ENCODE measurements at regions not wholly inside any gene's neighbourhood (a gene's known extent, or its start where the extent isn't known, plus 50 kb on each side); places are given as distances from the start of the nearest gene placed in this dataset.
"Not testable (repeated sequence)": the region's sequence is repeated elsewhere in the genome, so short reads cannot be mapped to it uniquely, and the experiment has no call there.

DNA sequence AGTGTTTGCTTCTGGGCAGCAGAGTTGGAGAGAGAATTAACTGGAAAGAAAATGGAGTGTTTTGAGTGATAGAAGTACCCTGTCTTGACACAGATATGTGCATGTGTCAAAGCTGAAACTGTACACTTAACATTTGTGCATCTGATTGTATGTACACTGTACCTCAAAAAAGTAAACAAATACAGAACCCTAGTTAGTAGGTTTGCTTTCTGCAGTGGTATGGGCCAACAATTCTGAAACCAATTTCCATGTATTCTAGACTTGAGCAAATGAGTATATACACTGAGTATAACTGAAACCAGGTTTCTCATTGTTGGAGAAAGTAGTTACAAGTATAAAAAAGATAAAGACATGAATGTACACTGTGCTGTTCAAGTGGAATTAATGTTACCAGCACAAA, 52.4 kb downstream of the ELAPOR2 start:
- DNase-seq: no peak

DNA sequence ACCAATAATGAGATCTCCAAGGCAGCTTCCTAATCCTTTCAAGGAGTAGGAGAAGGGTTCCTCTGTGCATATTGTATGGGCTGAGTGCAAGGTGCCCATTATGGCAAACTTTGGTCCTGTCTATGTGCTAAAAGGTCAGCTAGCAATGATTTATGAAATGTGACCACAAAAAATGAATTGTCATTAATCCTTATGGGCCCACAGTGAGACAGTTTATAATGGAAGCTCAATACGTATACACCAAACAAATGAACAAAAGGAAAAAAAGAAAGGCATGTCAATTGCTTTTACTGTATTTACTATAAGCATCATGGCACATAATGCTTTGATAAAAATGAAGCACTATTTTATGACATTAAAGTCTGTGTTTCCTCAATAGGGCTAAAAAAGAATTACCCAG, 54.5 kb downstream of the ELAPOR2 start:
- no peak for DNase-seq

DNA sequence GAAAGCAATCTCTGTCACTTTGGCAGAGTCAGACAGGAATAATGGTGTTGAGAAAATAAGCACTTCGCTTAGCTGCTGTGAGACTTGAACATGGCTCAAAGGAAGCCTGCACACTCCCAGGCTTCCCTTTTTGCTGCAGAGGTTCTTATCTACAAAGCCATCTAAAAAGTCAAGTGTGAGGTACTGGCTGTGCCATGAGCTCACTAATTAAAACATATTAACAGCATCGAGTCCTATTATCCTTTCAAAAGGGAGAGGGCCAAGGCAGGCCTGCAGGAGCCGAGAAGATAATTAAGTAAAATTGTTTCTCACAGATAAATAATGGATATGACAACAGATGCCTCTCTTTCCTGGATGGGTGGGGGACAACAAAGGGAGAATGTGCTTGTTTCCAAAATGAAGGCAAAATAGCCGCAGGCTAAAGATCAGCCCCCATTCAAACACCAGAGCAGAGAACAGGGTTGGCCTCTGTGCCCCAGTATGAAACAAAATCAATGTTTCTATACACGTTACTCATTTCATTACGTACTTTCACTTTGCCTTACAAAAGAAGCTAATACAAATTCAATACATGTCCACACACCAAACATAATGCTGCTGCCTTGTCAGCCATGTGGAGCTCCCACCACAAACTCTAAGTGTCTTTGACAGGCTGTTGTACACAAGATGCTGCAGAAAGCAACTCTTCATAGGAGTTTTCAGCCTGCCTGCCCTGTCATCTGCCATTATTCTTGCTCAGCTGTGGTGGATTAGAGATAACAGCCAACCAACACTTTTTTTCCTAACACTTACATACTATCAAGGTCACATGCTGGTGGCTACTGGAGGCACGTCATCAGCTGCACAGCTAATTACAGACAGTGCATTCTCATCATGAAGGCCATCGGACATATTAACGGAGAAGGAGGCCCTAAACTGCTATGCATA, 55.3 kb downstream of the ELAPOR2 start:
- no peak for DNase-seq

DNA sequence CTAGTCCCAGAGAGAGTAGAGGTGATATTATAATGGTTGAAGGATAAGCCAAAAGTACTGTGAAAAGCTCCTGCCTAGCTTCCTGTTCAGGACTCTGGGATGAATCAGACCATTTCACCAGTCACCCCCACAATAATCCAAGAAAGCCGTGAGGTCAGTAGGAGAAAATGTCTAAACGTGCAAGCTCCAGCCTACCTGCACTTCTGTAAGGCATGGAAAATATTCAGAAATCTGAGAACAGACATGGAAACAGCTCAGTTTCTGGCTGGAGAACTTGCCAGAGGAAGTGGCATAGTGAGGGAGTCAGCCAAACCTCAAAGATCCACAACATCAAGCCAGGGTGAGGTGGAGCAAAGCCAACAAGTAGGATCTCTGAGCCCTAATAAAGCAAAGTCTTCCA, 58.2 kb downstream of the ELAPOR2 start:
- no peak for DNase-seq

DNA sequence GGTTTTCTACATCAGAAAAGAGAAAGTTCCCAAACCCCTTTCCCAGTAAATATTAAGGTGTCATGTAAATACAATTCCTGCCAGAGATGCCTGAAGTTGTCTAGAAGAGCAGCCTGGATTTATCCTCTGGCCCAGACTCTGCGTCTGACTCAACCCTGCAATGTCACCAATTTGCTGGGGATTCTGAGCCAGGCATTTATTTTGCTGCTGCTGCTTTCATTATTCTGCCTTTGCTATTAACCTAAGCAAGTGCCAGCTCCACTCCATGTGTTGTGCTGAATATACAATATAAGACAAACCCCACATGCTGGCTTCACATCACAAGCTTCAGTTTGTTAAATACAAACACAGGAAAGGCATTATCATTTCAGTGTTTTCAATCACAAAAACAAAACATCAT, 59.1 kb downstream of the ELAPOR2 start:
- DNase-seq: no peak

DNA sequence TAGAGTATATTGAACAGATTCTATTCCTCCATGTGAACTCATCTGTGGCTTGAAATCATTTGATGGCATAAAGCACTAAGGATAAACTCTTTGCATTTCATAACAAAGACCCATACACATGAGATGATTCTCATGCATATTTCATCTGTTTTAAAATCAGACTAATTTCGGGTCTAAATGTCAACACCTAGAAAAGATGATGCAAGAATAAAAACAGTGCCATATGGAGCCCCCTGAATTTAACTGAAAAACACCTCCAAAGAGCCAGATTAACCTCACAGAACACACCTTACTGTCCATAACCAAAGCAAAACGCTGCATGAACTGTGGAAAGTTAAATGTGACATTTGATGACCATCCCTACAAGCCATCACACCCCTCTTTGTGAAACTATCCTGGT, 59.7 kb downstream of the ELAPOR2 start:
- no peak for DNase-seq

DNA sequence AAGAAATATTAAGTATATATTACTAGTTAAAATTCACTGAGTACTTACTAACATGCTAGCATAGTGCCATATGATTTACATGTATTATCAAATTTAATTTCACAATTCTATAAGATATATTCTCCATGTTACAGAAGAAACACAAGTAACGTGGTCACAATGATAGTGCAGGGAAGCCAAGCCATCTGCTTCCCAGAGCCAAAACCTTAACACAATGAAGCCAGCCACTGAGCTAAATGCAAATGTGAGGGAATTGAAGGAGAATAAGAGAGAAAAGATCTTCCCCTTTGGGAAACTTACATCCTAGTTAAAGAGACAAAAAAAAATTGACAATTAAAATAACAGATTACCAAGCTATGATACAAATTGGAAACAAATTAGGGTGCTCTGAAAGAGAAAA, 63.6 kb downstream of the ELAPOR2 start:
- no peak for DNase-seq

DNA sequence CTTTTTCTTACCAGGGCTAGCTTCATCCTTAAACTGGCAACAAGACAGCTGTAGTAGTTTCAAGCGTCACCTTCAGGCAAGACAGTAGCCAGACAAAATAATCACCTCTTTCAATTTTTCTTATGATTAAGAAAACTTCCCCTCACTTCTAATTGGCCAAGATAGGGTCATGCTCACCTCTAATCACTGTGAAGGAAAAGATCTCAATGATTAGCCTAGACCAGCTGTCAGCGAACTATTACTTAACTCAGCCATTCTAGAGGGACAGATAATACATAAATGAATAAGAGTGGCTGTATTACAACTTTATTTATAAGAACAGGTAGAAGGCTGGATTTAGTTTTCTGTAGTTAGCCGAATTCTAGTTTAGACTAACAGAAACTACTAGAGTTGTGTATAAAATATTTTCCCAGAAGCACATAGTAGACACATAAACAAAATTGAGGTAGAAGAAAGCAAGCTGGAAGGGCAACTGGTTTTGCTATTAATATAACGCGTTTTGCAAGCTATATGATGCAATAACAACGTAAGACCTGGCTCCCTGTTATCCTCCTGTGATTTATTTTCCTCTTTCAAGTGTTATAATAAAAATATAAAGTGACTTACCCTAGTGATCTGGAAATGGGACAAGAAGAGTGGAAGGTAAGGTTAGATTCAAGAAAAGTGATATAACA, 64.3 kb downstream of the ELAPOR2 start:
- DNase-seq: no peak

DNA sequence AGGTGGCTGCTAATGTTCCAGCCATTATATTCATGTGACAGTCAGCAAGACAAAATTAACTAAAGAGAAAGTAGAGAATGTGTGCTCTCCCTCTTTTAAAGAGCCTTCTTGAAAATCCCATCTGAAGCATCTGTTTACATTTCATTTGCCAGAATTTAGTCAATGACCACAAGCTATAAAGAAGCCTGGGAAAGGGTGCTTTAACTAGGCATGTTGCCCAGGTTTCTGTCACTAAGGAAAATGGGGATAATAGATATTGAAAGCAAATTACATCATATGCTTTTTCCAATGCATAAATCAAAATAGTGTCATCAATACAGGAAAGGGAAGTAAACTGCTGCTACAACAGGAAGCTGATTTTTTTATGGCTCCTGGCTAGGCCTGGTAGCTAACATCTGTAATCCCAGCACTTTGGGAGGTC, 67.7 kb downstream of the ELAPOR2 start:
- DNase-seq: no peak

DNA sequence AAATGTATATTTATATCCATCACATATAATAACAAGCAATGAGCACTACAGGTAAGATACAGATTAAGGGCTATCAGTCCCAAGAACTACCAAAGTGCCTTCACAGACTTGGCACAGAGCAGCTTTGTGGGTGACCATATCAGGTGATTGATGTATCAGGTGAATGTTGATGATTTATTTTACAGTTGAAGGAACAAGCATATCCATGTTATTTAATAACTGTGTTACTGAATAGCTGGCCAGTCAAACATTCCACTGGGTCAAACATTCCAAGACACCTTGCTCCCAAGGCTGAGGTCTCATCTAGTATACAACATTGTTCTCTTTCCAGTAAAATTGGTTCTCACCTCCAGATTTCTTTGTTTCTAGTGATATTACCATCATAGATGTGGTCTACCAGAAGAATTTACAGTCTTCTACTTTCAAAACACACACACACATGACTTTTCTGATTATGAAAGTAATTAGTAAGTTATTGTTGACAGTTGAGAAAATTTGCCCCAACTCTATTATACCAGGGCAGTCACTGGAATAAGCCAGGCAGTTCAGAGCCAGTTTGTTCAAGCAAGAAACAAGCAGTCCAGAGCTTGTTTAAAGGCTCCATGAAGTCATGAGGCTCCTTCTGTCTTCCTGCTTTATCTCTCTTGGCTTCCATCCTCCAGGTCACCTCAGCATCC, 68.2 kb downstream of the ELAPOR2 start:
- no peak for DNase-seq

DNA sequence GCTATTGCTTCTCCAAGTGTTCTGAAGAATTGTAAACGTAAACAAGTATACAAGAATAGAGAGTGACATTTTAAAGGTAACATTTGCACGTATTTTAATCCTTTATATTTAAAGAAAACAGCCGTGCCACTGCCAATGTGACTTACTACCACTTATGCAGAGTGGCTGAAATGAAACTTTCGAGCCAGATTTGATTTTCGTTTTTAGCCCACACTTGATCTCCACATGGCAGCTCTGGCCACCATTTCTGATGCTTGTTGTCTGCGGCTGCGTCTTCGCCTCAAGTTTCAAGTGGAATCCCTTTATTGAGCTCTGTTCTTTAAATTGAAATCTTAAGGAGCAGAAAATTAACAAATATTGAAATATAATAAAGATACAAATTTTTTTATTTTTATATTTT, 70.0 kb downstream of the ELAPOR2 start:
- no peak for DNase-seq

DNA sequence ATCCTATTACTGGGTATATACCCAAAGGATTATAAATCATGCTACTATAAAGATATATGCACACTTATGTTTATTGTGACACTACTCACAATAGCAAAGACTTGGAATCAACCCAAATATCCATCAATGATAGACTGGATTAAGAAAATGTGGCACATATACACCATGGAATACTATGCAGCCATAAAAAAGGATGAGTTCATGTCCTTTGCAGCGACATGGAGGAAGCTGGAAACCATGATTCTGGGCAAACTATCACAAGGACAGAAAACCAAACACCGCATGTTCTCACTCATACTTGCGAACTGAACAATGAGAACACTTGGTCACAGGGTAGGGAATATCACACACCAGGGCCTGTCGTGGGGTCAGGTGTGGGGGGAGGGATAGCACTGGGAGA, 71.6 kb downstream of the ELAPOR2 start:
- not testable (repeated sequence) for DNase-seq

DNA sequence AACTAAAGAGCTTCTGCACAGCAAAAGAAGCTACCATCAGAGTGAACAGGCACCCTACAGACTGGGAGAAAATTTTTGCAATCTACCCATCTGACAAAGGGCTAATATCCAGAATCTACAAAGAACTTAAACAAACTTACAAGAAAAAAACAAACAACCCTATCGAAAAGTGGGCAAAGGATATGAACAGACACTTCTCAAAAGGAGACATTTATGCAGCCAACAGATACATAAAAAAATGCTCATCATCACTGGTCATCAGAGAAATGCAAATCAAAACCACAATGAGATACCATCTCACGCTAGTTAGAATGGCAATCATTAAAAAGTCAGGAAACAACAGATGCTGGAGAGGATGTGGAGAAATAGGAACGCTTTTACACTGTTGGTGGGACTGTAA, 72.1 kb downstream of the ELAPOR2 start:
- DNase-seq: not testable (repeated sequence)

DNA sequence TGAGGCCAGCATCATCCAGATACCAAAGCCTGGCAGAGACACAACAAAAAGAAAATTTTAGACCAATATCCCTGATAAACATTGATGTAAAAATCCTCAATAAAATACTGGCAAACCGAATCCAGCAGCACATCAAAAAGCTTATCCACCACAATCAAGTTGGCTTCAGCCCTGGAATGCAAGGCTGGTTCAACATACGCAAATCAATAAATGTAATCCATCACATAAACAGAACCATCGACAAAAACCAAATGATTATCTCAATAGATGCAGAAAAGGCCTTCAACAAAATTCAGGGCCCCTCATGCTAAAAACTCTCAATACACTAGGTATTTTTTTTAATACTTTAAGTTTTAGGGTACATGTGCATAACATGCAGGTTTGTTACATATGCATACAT, 74.1 kb downstream of the ELAPOR2 start:
- DNase-seq: not testable (repeated sequence)

DNA sequence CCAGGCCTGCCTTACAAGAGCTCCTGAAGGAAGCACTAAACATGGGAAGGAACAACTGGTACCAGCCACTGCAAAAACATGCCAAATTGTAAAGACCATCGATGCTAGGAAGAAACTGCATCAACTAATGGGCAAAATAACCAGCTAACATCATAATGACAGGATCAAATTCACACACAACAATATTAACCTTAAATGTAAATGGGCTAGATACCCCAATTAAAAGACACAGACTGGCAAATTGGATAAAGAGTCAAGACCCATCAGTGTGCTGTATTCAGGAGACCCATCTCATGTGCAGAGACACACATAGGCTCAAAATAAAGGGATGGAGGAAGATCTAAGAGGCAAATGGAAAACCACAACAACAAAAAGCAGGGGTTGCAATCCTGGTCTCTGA, 75.8 kb downstream of the ELAPOR2 start:
- not testable (repeated sequence) for DNase-seq

DNA sequence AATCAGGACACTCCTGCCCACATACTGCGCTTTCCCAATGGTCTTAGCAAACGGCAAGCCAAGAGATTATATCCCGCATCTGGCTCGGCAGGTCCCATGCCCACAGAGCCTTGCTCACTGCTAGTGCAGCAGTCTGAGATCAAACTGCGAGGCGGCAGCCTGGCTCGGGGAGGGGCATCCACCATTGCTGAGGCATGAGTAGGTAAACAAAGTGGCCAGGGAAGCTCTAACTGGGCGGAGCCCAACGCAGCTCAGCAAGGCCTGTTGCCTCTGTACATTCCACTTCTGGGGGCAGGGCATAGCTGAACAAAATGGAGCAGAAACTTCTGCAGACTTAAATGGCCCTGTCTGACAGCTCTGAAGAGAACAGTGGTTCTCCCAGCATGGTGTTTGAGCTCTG, 77.5 kb downstream of the ELAPOR2 start:
- not testable (repeated sequence) for DNase-seq

DNA sequence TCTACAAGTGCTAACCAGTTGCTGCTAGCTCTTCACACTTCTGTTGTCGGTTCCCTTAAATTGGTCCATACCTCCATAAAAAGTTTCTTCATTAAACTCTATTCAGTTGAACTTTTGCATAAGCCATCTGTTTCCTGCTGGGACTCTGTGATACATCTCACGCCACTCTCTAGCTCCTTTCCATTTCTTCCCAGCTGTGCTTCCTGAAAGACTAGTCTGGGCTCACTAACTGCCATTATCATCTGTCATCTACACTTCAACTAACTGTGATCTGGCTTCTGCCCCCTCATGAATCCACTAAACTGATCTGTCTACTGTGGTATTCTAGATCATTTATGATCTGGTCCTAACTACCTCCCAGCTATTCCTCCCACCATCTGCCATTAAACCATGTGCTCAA, 78.3 kb downstream of the ELAPOR2 start:
- DNase-seq: no peak

DNA sequence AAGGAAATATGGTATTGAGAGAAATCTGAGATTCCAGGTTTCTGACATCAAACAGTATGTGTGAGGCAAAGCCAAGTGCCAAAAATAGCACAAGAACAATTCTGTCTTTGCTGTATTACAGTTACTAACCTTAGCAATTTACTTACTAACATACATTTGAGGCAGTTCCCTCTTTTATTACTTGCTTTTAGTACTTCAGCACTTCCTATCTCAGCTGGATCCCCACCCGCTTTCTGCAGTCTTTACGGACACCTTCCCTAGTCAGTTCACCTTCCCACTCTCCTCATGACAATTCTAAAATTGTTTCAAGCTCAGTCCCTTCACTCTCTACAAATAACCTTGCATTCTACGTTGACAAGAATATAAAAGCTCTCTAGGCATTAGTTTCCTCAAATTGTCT, 79.2 kb downstream of the ELAPOR2 start:
- no peak for DNase-seq

DNA sequence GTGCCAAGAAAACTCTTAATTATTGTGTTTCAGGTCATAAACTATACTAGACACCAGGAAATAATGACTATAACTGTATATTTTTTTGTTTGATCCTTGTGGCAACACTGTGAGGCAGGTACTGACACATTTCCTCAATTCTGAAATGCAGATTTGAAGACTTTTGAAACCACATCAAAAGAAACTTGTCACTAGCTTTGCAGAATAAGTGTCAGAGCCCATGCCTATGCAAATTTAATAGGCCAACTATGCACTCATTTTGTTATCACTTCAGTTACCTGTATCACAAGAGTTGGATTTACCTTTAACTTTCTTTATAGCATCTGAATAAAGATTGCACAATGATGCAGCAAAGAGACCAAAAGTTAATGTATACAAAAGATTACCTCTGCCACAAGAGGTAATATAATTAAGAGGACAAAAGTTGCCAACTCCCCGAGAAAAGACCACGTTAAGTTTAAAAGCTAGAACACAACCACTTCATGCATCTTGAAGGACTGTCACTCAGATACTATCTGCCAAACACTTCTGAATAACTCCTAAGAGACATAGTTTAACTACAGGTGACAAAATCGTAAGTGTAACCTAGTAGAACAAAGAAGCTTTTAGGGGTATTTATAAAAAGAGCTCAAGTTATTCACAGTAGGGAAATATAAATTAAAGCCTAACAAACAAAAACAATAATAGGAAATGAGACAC, 80.5 kb downstream of the ELAPOR2 start:
- DNase-seq: no peak

DNA sequence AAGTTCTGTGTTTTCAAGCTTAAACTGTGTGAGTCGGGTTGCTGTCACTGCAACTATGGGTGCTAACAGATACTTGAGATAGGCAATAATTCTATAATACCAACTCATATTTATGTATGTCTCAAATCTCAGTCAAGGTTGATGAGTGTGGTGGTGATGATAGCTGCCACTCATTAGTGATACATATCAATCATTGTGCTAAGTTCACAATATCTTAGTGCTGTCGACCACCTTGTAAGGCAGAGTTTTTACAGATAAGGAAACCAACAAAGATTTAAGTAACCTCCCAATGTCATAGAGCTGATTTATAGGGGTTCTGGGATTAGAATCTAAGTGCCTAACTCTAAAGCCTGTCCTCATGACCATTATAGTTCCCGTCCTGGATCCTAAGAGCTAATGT, 82.5 kb downstream of the ELAPOR2 start:
- no peak for DNase-seq

DNA sequence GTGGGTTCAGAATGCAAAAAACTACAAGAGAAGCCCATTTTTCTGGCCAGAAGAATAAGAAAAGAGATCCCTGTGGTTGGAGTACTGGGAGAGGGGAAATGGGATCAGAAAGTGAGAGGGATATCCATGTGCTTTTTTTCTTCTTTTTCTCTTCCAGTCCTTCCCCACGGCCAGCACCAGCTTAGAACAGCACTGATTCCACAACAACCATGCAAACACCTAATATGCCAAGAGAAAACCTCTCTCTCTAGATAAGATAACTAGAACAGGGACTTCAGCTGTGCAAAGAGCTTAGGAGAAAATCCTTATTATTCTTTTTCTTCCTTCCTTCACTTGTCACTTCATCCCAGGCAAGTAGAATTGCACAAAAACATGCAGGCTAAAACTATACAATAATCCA, 83.5 kb downstream of the ELAPOR2 start:
- DNase-seq: no peak

DNA sequence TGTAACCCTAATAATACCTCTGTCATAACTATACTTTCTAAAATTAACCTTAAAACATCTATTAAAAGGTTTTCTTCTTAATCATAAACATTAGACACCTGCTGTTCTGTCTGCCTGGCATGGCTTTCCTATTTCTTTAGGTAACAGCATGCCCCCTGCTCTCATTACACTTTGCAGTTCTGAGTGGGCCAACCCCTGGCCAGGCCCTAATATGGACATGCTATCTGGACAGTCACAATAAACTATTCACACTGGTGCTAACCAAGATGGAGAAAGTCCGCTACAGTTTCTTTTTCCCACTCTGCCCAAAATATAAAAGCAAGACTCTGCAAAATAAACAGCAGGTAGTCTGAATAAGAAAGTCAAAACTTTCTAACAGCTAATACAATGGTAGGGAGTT, 84.0 kb downstream of the ELAPOR2 start:
- DNase-seq: no peak

DNA sequence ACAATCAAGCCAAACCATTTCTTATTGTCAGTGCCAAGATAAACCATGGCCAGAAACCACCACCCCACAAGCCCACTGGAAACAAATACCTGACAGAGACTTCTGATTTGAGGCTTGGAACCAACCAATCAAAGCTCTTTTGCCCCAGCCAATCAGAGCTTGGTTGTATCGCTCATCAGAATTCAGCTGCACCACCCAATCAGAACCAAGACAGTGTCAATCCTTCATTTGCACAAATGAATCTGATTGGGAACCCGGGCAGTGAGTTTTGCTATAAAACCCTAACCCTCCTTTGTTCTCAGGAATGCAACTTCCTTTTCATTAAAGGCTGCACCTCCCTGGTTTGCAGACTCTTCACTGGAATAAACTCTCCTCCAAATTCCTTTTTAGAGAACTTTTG, 87.4 kb downstream of the ELAPOR2 start:
- DNase-seq: no peak
